ENCODE measurements at regions not wholly inside any gene's neighbourhood (a gene's known extent, or its start where the extent isn't known, plus 50 kb on each side); places are given as distances from the start of the nearest gene placed in this dataset.

- TF ChIP-seq CTCF (IDR thresholded peaks at IDR 0.05) (no peak), EP300 (IDR thresholded peaks at IDR 0.05) (no peak)
These were observed 227.4 kb upstream of the ZNF804A start for GRCh38 chr2:184370954-184371353.
